ENCODE measurements at regions not wholly inside any gene's neighbourhood (a gene's known extent, or its start where the extent isn't known, plus 50 kb on each side); places are given as distances from the start of the nearest gene placed in this dataset.

- DNase-seq (ENCODE audit: low read depth): no peak
These were observed 429.4 kb upstream of the PROK2 start for GRCh38 chr3:72214066-72214951.

DNA sequence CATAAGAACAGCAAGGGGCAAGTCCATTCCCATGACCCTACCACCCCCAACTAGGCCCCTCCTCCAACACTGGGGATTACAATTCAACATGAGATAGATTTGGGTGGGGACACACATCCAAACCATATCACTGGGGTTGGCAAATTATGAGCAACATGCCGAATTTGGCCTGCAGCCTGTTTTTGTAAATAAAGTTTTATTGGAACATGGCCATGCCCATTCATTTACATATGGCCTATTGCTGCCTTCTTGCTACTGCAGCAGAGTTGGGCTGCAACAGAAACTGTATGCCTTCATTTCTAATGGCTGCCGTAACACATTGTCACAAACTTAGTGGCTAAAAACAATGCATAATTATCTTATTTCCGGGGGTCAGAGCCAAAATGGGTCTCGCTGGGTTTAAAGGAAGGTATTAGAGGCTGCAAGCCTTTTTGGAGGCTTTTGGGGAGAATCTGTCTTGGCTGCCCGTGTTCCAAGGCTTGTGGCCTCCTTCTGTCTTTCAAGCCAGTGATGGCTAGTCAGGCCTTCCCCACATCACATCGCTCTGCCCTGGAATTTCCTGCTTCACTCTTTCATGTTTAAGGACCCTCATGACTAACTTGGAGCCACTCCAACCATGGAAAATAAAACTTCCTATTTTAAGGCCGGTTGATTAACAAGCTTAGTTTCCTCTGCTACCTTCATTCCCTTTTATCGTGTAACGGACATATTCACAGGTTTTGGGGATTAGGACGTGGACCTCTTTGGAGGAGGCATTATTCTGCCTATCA lies 428.5 kb upstream of the PROK2 start:
- DNase-seq (ENCODE audit: low read depth): no peak

DNA sequence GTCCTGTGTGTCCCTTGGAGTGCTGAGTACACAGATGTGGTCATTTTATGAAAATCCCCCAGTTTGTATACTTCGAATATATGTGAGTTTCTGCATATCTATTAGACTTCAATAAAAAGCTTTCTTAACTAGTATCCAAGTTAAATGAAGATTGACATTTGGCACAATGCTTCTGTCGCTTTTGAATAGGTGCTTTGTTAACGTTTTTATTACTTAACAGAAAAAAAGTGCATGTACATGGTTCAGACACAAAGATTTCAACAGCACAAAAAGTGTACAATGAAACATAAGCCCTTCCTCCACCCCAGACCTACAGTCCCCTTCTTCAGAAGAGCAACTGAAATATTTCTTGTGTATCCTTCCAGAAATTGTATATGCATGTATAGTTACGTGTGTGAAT lies 427.4 kb upstream of the PROK2 start:
- no peak for DNase-seq (ENCODE audit: low read depth)

GRCh38 chr3:72210261-72210660 lies 425.3 kb upstream of the PROK2 start:
- no peak for DNase-seq (ENCODE audit: low read depth)

DNA sequence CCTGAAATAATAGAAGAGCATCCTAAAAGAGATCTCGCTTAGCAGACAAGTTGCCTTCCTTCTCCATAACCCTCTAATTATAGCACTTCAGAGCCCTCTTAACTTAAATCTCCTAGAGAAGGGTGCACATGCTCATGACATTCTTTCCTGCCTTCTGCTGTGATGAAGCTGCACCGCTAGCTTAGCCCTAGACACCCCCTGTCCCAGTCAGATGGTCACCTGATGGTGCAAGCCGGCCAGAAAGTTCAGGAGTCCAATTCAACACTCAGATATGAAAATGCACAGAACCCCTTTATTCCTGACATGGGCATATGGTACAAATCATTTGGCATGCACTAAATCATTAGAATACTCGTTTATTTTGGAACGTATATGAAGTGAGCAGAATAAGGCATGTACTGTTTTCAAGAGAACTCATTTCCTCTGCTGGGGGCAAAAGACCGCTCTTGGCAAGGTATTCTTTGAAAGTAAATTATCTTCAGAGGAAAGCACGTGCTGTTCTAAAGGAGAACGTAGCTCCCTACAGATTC lies 420.4 kb upstream of the PROK2 start:
- DNase-seq (ENCODE audit: low read depth): no peak

- no peak for DNase-seq (ENCODE audit: low read depth)
These were observed 419.5 kb upstream of the PROK2 start for GRCh38 chr3:72204452-72204851.

- no peak for DNase-seq (ENCODE audit: low read depth)
These were observed 418.8 kb upstream of the PROK2 start for GRCh38 chr3:72203613-72204349.

- no peak for DNase-seq (ENCODE audit: low read depth)
These were observed 418.2 kb upstream of the PROK2 start for GRCh38 chr3:72203105-72203504.

DNA sequence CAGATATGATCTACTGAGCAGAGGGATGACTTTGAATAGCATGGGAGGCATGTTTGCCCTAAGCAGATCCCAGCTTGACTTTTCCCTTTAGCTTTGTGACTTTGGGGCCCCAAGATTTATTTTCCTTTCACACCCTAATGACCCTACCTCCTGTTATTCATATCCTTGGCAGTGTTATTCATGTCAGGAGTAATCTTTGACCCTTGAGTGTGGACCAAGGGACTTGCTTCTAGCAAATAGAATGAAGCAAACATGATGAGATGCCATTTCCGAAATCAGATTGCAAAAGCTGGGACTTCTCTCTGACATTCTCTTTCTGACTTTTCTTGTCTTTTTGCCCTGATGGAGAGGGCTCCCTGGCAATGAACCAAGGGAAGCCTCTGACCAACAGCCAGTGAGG lies 415.4 kb upstream of the PROK2 start:
- DNase-seq (ENCODE audit: low read depth): no peak

GRCh38 chr3:72199530-72199929 lies 414.6 kb upstream of the PROK2 start:
- DNase-seq (ENCODE audit: low read depth): no peak

DNA sequence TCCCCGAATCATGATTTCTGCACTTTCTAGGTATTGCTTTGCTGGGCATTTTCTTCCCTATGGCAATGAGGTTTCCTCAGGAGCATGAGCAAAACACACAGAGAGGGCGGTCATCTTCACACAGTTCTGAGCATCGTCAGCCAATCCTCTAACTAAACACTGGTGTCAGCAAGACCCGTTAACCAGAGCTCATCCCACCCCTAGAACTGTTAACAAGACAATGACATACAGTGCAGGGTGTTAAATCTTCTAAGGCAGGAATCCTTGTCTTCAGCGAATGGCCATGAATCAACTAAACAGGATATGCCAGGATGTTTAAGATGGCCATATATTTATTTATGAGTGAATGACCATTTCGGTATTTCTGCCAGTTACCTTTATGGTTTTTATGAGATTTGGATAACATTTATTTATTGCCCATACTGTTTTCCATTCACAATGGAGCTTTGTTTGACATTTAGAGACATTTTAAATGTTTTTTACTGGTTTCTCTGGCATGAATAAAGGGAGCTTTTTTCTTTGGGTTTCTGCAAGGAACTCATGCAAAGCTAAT lies 411.5 kb upstream of the PROK2 start:
- DNase-seq (ENCODE audit: low read depth): no peak

- no peak for DNase-seq (ENCODE audit: low read depth)
These were observed 410.9 kb upstream of the PROK2 start for GRCh38 chr3:72195895-72196294.

DNA sequence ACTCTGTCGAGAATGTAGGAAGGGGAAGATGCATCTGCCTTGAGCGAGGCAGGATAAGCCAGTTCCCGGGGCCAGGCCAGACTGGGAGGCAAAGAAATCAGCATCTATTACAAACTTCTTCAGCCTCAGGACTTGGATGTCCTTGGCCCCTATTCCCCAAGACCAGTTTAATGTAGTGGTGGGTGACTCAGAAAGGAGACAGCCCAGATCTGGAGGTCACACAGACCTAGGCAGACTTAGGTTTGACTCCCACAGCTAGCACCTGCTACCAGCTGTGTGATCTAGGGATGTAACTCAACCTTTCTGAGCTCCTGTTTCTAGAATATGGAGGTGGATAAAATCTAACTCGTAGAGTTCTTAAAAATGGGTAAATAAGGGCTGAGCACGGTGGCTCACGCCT lies 409.5 kb upstream of the PROK2 start:
- DNase-seq (ENCODE audit: low read depth): no peak

DNA sequence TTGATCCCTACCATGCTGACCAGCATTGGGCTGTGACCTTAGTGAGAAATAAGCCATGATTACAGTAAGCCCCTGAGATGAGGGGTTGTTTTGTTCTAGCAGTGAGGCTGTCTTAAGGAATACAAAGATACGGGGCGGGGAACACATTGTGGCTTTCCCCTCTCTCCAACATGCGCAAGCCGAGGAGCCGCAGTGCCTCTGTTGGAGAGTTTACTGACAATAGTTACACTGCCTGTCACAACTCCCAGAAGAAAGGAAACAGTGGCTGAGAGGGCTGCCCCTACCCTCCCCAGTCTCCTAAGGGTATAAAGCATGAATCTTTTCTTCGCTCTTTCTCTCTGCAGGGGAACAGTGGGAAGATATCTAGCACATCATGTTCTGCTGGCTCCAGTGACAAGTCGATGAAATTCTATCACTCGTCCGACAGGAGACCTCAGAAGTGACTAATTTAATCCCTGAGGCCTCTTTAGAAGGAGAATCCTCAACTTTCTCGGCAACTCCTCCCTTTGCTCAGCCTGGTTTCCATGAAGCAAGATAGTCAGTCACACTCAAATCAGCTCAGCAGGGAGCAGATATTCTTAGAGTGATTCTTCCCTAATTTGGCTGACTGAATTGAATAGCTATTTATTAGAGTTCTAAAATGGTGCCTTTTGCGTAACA lies 409.0 kb upstream of the PROK2 start:
- peak; percentile 57 for DNase-seq (ENCODE audit: low read depth)

- DNase-seq (ENCODE audit: low read depth): no peak
These were observed 407.6 kb upstream of the PROK2 start for GRCh38 chr3:72192572-72192971.

DNA sequence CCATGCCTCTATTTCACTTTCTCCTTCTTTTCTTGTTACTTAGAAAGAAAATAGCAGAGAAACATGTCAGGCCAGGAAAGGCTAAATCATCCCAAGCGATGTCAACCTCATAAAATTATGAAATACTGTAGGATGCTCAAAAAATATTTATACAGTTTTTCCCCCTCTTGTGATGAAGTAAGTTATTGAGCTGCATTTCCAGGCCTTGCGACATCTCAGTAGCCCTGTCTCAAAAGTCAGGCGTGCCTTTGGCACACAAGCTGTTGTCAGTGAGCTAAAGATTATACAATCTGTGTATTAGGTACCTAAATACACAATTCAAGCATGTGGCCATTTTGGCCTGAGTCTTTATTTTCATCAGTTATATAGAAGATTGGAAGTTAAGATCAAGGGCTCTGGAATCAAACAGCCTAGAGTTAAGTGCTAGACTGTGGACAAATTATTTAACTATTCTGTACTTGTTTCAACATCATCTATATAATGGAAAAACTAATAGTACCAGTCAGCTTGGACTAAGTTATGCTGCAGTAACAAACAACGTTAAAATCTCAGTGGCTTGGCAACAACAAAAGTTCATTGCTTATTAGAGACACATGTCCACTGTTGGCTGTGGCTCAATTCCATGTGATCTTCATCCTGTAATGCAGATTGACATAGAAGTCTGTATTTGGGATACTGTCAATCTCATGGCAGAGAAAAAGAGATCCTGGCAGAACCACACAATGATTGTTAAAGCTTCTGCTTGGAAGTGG lies 406.4 kb upstream of the PROK2 start:
- no peak for DNase-seq (ENCODE audit: low read depth)

DNA sequence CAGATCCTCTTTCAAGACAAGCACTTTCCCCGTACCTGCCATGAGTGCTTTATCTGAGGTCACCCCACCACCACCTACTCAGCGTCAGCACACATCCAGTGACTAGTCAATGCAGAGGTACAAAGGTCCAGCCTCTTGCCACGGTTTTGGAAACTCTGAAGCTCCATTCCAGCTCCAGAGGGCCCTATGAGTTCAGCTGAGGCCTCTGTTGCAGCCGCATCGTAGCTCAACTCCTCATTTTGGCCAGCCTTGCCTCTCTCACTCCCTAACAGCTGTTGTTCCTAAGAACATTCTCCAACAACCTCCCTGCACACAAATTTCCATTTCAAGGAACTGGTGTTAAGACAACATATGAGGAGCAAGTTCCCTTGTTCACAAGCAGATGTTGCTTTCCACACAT lies 405.1 kb upstream of the PROK2 start:
- peak; percentile 68 for DNase-seq (ENCODE audit: low read depth)

- DNase-seq (ENCODE audit: low read depth): no peak
These were observed 404.4 kb upstream of the PROK2 start for GRCh38 chr3:72189339-72189738.

DNA sequence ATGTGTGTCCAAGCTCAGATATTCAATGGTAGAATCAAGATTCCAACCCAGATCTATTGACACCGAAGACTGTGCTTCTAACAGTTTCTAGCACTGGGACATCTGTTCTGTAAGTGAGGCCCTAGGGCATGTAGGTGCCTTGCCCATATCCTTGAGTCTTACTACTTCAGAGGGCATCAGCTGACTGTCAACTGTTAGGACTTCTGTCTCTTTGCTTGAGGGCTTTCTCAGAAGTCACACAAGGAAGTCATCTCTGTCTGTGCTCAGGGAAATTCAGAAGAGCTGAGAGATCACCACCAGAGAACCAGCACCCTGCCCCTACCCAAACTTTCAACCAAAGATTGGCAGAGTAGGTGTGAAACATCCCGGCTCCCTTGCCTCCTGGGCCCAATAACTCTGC lies 403.6 kb upstream of the PROK2 start:
- no peak for DNase-seq (ENCODE audit: low read depth)

- no peak for DNase-seq (ENCODE audit: low read depth)
These were observed 402.2 kb upstream of the PROK2 start for GRCh38 chr3:72187131-72187530.
